NCI-H524 treated with DMSO at 0.1 percent for 48 hours (cell line): ENCODE measurements at regions not wholly inside any gene's neighbourhood (a gene's known extent, or its start where the extent isn't known, plus 50 kb on each side); places are given as distances from the start of the nearest gene placed in this dataset.

Experiments
- DNase-seq: peaks from one replicate; lab custom pipeline; 2025; lab: John Stamatoyannopoulos, UW

- no peak for DNase-seq
Observed at GRCh38 chr2:234306426-234307173, 190.3 kb downstream of the ARL4C start.

GRCh38 chr2:234305846-234306245 is 191.0 kb downstream of the ARL4C start:
- DNase-seq = no peak

GRCh38 chr2:234304950-234305349 is 191.9 kb downstream of the ARL4C start:
- no peak for DNase-seq

GRCh38 chr2:234302664-234302991 is 194.3 kb downstream of the ARL4C start:
- no peak for DNase-seq

GRCh38 chr2:234300932-234301823 is 195.7 kb downstream of the ARL4C start:
- DNase-seq = no peak

- DNase-seq = no peak
Observed at GRCh38 chr2:234300391-234300925, 196.4 kb downstream of the ARL4C start.

- DNase-seq = no peak
Observed at GRCh38 chr2:234298918-234299317, 198.0 kb downstream of the ARL4C start.

GRCh38 chr2:234296991-234297390 is 199.9 kb downstream of the ARL4C start:
- no peak for DNase-seq

GRCh38 chr2:234293973-234294372 is 202.9 kb downstream of the ARL4C start:
- DNase-seq = no peak

- no peak for DNase-seq
Observed at GRCh38 chr2:234292962-234293243, 204.0 kb downstream of the ARL4C start.

- DNase-seq = no peak
Observed at GRCh38 chr2:234292205-234292961, 204.5 kb downstream of the ARL4C start.

- no peak for DNase-seq
Observed at GRCh38 chr2:234291765-234292204, 205.1 kb downstream of the ARL4C start.

- DNase-seq = no peak
Observed at GRCh38 chr2:234290671-234291070, 206.2 kb downstream of the ARL4C start.

- no peak for DNase-seq
Observed at GRCh38 chr2:234289834-234290590, 206.9 kb downstream of the ARL4C start.

GRCh38 chr2:234288974-234289455 is 207.9 kb downstream of the ARL4C start:
- DNase-seq = no peak

- DNase-seq = no peak
Observed at GRCh38 chr2:234287650-234288049, 209.2 kb downstream of the ARL4C start.

- no peak for DNase-seq
Observed at GRCh38 chr2:234286956-234287355, 209.9 kb downstream of the ARL4C start.

GRCh38 chr2:234286118-234286598 is 210.7 kb downstream of the ARL4C start:
- DNase-seq = no peak

- DNase-seq = no peak
Observed at GRCh38 chr2:234285541-234285940, 211.3 kb downstream of the ARL4C start.

- no peak for DNase-seq
Observed at GRCh38 chr2:234279637-234280036, 217.2 kb downstream of the ARL4C start.

- no peak for DNase-seq
Observed at GRCh38 chr2:234278556-234279255, 218.2 kb downstream of the ARL4C start.
